Caco-2 (cell line): ENCODE measurements at regions not wholly inside any gene's neighbourhood (a gene's known extent, or its start where the extent isn't known, plus 50 kb on each side); places are given as distances from the start of the nearest gene placed in this dataset.

Experiments
- BruUV-seq: library from RNA; stranded (reverse); fragments of 400-500 nt; replicated peaks from 2 replicates; lab custom pipeline; 2021; lab: Mats Ljungman, UMichigan
- CTCF ChIA-PET: fragments of 300-600 bp; sonication (Branson Sonifier 250); formaldehyde crosslinking; loops from one replicate; lab custom pipeline; 2022; ENCODE audit warnings: antibody characterized with exemption; lab: Charles Lee
- POLR2A ChIA-PET: fragments of 300-600 bp; sonication (Branson Sonifier 250); formaldehyde crosslinking; loops from one replicate; lab custom pipeline; 2022; ENCODE audit warnings: antibody characterized with exemption; lab: Charles Lee
- DNase-seq, 2 experiments: peaks; one replicate each; pipeline versions ENCODE4 v3.0.0 to v3.0.0-alpha.2; 2020 to 2022
- H3K27me3 ChIP-seq: replicated peaks from 2 replicates; pipeline ENCODE4 v1.6.0; 2011; ENCODE audit warnings: low read length; ENCODE audit not compliant: control insufficient read depth, insufficient read depth
- H3K36me3 ChIP-seq: 2 replicates; pipeline ENCODE4 v1.5.1; 2011; ENCODE audit warnings: low read length; ENCODE audit not compliant: control insufficient read depth, insufficient read depth
- H3K4me1 ChIP-seq: fragments of 250-450 bp; sonication (Bioruptor Pico); 2 replicates; pipeline ENCODE4 v1.5.1; 2020; ENCODE audit warnings: mild to moderate bottlenecking
- H3K4me3 ChIP-seq: 2 replicates; pipeline ENCODE4 v1.5.1; 2011; ENCODE audit warnings: low read depth, mild to moderate bottlenecking, control low read depth, low read length
- H3K9me3 ChIP-seq: fragments of 250-450 bp; sonication (Bioruptor Pico); 2 replicates; pipeline ENCODE4 v1.5.1; 2020; ENCODE audit warnings: mild to moderate bottlenecking, moderate library complexity
- H3K27ac Mint-ChIP-seq: one replicate; pipeline ENCODE4 v1.8.0; 2022; ENCODE audit warnings: mixed read lengths; ENCODE audit not compliant: unreplicated experiment
- H3K27me3 Mint-ChIP-seq: one replicate; pipeline ENCODE4 v1.8.0; 2022; ENCODE audit warnings: mixed read lengths; ENCODE audit not compliant: insufficient read depth, unreplicated experiment
- H3K36me3 Mint-ChIP-seq: one replicate; pipeline ENCODE4 v1.8.0; 2022; ENCODE audit warnings: mild to moderate bottlenecking, mixed read lengths; ENCODE audit not compliant: insufficient read depth, unreplicated experiment
- H3K4me1 Mint-ChIP-seq: one replicate; pipeline ENCODE4 v1.8.0; 2022; ENCODE audit warnings: low read depth, mixed read lengths; ENCODE audit not compliant: unreplicated experiment
- H3K4me3 Mint-ChIP-seq: one replicate; pipeline ENCODE4 v1.8.0; 2022; ENCODE audit warnings: mild to moderate bottlenecking, moderate library complexity, mixed read lengths; ENCODE audit not compliant: unreplicated experiment
- H3K9me3 Mint-ChIP-seq: one replicate; pipeline ENCODE4 v1.8.0; 2022; ENCODE audit warnings: mixed read lengths; ENCODE audit not compliant: unreplicated experiment
- intact Hi-C: fragments of 100-400 bp; cut with micrococcal nuclease; formaldehyde crosslinking; loops from one replicate; pipeline ENCODE4 v1.10.0; 2022; ENCODE audit not compliant: unreplicated experiment
- TF ChIP-seq, protein P1 (sequence below), 2 experiments: fragments of 200-600 bp in 1 of 2; IDR thresholded peaks; 1 replicate in 1 of 2; 2 replicates in 1 of 2; pipeline versions ENCODE4 v1.5.1 to v1.8.0; 2011 to 2022; ENCODE audit warnings: antibody characterized with exemption in 1 of 2, control low read depth in 1 of 2, inconsistent platforms in 1 of 2, low read depth in 1 of 2, low read length in 1 of 2, mild to moderate bottlenecking in 1 of 2, moderate library complexity in 1 of 2; ENCODE audit not compliant: insufficient read depth in 1 of 2, severe bottlenecking in 1 of 2, unreplicated experiment in 1 of 2

DNA sequence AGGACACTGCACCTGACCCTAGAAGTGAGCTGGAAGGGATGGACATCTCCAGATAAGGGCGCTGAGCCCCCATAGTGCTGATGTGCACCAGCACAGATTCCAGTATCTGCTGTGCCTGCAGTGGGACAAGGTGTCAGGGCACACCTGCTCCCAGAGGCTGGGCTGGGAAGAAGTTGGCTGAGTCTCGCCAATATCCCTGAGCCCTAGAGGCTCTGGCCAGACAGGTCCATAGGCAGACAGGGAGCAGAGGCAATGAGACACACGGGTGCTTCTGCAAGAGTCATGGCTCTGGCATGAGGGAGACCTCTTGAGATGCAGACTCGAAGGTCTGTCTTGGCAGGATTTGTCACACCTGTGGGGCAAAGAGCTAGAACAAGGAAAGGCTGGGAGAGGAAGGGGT lies 1321.5 kb downstream of the UQCRFS1 start:
- H3K4me1 ChIP-seq, result no peaks in the 10 kb centered on the region
- Mint-ChIP-seq H3K4me1 (no peaks in the 10 kb centered on the region), H3K27ac (no peak overlapping the region), H3K4me3 (no peak overlapping the region), H3K9me3 (peaks cover 12% of the 10 kb centered on the region), H3K27me3 (no peaks in the 10 kb centered on the region), H3K36me3 (no peaks in the 10 kb centered on the region)
- H3K27me3 ChIP-seq, result no peaks in the 10 kb centered on the region
- BruUV-seq, result no TSS peak
- DNase-seq, result no peak
- POLR2A ChIA-PET, result no interaction called here
- CTCF ChIA-PET, result no interaction called here
- intact Hi-C loops, result no loop called here
- H3K36me3 ChIP-seq, result no peaks in the 10 kb centered on the region
- no peaks in the 10 kb centered on the region for H3K9me3 ChIP-seq
- H3K4me3 ChIP-seq, result no peak overlapping the region
- TF ChIP-seq, protein P1, sequence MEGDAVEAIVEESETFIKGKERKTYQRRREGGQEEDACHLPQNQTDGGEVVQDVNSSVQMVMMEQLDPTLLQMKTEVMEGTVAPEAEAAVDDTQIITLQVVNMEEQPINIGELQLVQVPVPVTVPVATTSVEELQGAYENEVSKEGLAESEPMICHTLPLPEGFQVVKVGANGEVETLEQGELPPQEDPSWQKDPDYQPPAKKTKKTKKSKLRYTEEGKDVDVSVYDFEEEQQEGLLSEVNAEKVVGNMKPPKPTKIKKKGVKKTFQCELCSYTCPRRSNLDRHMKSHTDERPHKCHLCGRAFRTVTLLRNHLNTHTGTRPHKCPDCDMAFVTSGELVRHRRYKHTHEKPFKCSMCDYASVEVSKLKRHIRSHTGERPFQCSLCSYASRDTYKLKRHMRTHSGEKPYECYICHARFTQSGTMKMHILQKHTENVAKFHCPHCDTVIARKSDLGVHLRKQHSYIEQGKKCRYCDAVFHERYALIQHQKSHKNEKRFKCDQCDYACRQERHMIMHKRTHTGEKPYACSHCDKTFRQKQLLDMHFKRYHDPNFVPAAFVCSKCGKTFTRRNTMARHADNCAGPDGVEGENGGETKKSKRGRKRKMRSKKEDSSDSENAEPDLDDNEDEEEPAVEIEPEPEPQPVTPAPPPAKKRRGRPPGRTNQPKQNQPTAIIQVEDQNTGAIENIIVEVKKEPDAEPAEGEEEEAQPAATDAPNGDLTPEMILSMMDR (IDR thresholded peaks at IDR 0.05; ENCODE audit: insufficient read depth in 1 of 2, low read depth in 1 of 2, low read length in 1 of 2, severe bottlenecking in 1 of 2, unreplicated experiment in 1 of 2), result no peak

DNA sequence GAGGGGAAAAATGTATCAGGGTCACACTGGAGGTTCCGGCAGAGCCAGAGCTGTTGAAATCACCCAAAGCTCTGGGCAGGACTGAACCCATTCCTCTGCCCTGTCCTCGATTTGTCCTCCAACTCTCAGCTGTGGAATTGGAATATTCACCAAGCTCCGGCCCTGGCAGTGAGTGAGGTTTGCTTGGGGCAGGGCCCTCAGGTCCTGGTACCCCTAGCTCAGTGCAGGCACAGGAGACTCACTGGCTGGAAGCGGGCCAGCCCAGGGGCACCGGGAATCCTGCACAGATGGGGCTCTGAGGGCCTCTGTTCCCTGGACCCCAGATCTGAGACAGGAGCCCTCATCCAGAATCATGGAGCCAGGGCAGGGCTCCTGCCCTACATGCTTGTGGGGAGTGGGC lies 1322.3 kb downstream of the UQCRFS1 start:
- Mint-ChIP-seq H3K4me3 (no peak overlapping the region), H3K4me1 (no peaks in the 10 kb centered on the region), H3K9me3 (peaks cover 12% of the 10 kb centered on the region), H3K27ac (no peak overlapping the region), H3K36me3 (no peaks in the 10 kb centered on the region), H3K27me3 (no peaks in the 10 kb centered on the region)
- TF ChIP-seq, protein P1 (IDR thresholded peaks at IDR 0.05; ENCODE audit: insufficient read depth in 1 of 2, low read depth in 1 of 2, low read length in 1 of 2, severe bottlenecking in 1 of 2, unreplicated experiment in 1 of 2), result no peak
- Histone ChIP-seq H3K9me3 (no peaks in the 10 kb centered on the region), H3K36me3 (no peaks in the 10 kb centered on the region), H3K4me3 (no peak overlapping the region), H3K27me3 (no peaks in the 10 kb centered on the region), H3K4me1 (no peaks in the 10 kb centered on the region)
- CTCF ChIA-PET, result no interaction called here
- intact Hi-C loops, result no loop called here
- POLR2A ChIA-PET, result no interaction called here
- BruUV-seq, result no TSS peak
- no peak for DNase-seq

DNA sequence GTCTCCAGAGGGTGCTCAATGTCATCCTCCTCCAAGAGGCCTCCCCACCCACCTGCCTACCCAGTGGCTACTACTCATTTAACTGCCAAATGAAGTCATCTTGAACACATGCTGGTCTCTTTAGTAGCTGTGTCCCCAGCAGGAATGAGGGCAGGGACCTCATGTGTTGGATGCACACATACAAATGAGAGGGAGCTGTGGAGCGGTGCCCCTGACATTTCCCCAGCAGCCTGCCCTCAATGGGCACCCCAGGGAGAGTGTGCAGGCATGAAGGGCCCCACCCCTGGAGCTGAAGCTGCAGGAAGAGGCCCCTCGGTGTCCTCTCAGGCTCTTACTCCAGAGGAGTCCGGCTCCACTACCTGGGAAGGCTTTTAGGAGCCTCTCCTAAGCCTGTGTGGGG lies 1322.7 kb downstream of the UQCRFS1 start:
- ChIA-PET POLR2A (no interaction called here), CTCF (no interaction called here)
- Mint-ChIP-seq H3K27me3 (no peaks in the 10 kb centered on the region), H3K9me3 (peaks cover 12% of the 10 kb centered on the region), H3K36me3 (no peaks in the 10 kb centered on the region), H3K4me1 (no peaks in the 10 kb centered on the region), H3K27ac (no peak overlapping the region), H3K4me3 (no peak overlapping the region)
- BruUV-seq, result no TSS peak
- Histone ChIP-seq H3K4me1 (no peaks in the 10 kb centered on the region), H3K9me3 (no peaks in the 10 kb centered on the region), H3K27me3 (no peaks in the 10 kb centered on the region), H3K36me3 (no peaks in the 10 kb centered on the region), H3K4me3 (no peak overlapping the region)
- DNase-seq, result no peak
- intact Hi-C loops, result no loop called here
- TF ChIP-seq, protein P1 (IDR thresholded peaks at IDR 0.05; ENCODE audit: insufficient read depth in 1 of 2, low read depth in 1 of 2, low read length in 1 of 2, severe bottlenecking in 1 of 2, unreplicated experiment in 1 of 2), result no peak
